Heart left ventricle (tissue), 13 donors: ENCODE measurements at regions not wholly inside any gene's neighbourhood (a gene's known extent, or its start where the extent isn't known, plus 50 kb on each side); places are given as distances from the start of the nearest gene placed in this dataset.

Experiments used
- CTCF ChIP-seq, 12 donors: fragments of 200-600 bp; sonication (generic) in 4 of 12; IDR thresholded peaks; one replicate each; pipeline versions ENCODE4 v1.5.0 to v1.8.0; 2018 to 2022; ENCODE audit warnings: antibody characterized with exemption in 12 of 12, mild to moderate bottlenecking in 5 of 12
- POLR2A ChIP-seq, 2 donors: fragments of 450-650 bp; IDR thresholded peaks; one replicate each; pipeline ENCODE4 v1.6.1; 2017; ENCODE audit warnings: antibody characterized with exemption in 2 of 2, mild to moderate bottlenecking in 2 of 2, moderate library complexity in 2 of 2
- donor health status: ischemic (EF 13 %, LVEDD 7.1; RV severe dilation, severe dysfunction).
- donor health status: DM: no; HTN: yes; CAD: no.
- donor health status: DM: no; HTN: no; CAD: no.
- donor health status: ischemic (EF 25% LVEDD 6.9; RV normal size, moderate dysfunction).
- donor health status: ischemic (EF 25% LVEDD 5.7; RV mildly dilated, moderate dysfunction).
- donor health status: ischemic (EF 35%, LVEDD 5.7; RV mildly dilated, moderate dysfunction).
- donor health status: nonischemic (EF 11% LVEDD 7.7; RV severe dilation, severe dysfunction).
- donor health status: DM: yes; HTN: yes; CAD: no.
- donor health status: PGD.
- donor health status: ischemic (EF 29% LVEDD 5.4; RV normal size, mild dysfunction).
- donor health status: nonischemic (EF 23%, LVEDD 6.1; RV moderate dilation, normal function).

- TF ChIP-seq CTCF (IDR thresholded peaks at IDR 0.05) = no peak
- TF ChIP-seq POLR2A (IDR thresholded peaks at IDR 0.05) = no peak
These were observed 176.9 kb upstream of the GK2 start for GRCh38 chr4:79584902-79585301.
